Activated CD8-positive, alpha-beta memory T cell treated with anti-CD3 and anti-CD28 coated beads, Interleukin-2, amount 10 ng/mL, durations not matched to agents 7 days and 5 days (primary cell): ENCODE measurements at regions not wholly inside any gene's neighbourhood (a gene's known extent, or its start where the extent isn't known, plus 50 kb on each side); places are given as distances from the start of the nearest gene placed in this dataset.

Source experiments
- ATAC-seq: fragments of 150-1000 bp; cut with Tn5 transposase; one replicate; pipeline ENCODE4 v1.10.0; 2021; ENCODE audit warnings: moderate library complexity
- CTCF ChIA-PET: fragments of 350-600 bp; sonication (Branson Sonifier 250); formaldehyde crosslinking; loops from one replicate; lab custom pipeline; 2021; ENCODE audit warnings: antibody characterized with exemption; lab: Charles Lee
- DNase-seq: peaks from one replicate; pipeline ENCODE4 v3.0.0-alpha.2; 2020
- H3K27ac Mint-ChIP-seq: one replicate; pipeline ENCODE4 v1.8.0; 2021; ENCODE audit warnings: mild to moderate bottlenecking, mixed read lengths
- H3K27me3 Mint-ChIP-seq: one replicate; pipeline ENCODE4 v1.8.0; 2021; ENCODE audit warnings: mixed read lengths
- H3K36me3 Mint-ChIP-seq: one replicate; pipeline ENCODE4 v1.8.0; 2021; ENCODE audit warnings: mild to moderate bottlenecking, mixed read lengths
- H3K4me1 Mint-ChIP-seq: one replicate; pipeline ENCODE4 v1.8.0; 2021; ENCODE audit warnings: mixed read lengths
- H3K4me3 Mint-ChIP-seq: one replicate; pipeline ENCODE4 v1.8.0; 2021; ENCODE audit warnings: mild to moderate bottlenecking, moderate library complexity, mixed read lengths
- H3K9me3 Mint-ChIP-seq: one replicate; pipeline ENCODE4 v1.8.0; 2022; ENCODE audit warnings: low read depth, mixed read lengths

GRCh38 chr11:36724742-36725385, 126.8 kb upstream of the RAG2 start:
- H3K27me3 Mint-ChIP-seq = peaks cover 6% of the 10 kb centered on the region
- CTCF ChIA-PET = no interaction called here
- no peak overlapping the region for H3K27ac Mint-ChIP-seq
- ATAC-seq (no peak), DNase-seq (no peak)
- no peaks in the 10 kb centered on the region for H3K36me3 Mint-ChIP-seq
- H3K4me3 Mint-ChIP-seq = no peak overlapping the region
- H3K4me1 Mint-ChIP-seq = no peaks in the 10 kb centered on the region
- no peaks in the 10 kb centered on the region for H3K9me3 Mint-ChIP-seq

- ATAC-seq = no peak
- Mint-ChIP-seq H3K36me3 (no peaks in the 10 kb centered on the region), H3K4me3 (no peak overlapping the region), H3K27me3 (peaks cover 13% of the 10 kb centered on the region), H3K9me3 (no peaks in the 10 kb centered on the region), H3K27ac (no peak overlapping the region), H3K4me1 (no peaks in the 10 kb centered on the region)
- CTCF ChIA-PET = no interaction called here
- no peak for DNase-seq
These were observed 124.4 kb upstream of the RAG2 start for GRCh38 chr11:36722421-36722820.

GRCh38 chr11:36719358-36720107, 121.5 kb upstream of the RAG2 start:
- no peak for DNase-seq
- Mint-ChIP-seq H3K9me3 (no peaks in the 10 kb centered on the region), H3K27me3 (peaks cover 11% of the 10 kb centered on the region), H3K27ac (no peak overlapping the region), H3K4me1 (no peaks in the 10 kb centered on the region), H3K36me3 (no peaks in the 10 kb centered on the region), H3K4me3 (no peak overlapping the region)
- CTCF ChIA-PET = interaction anchor here (1.4 kb wide), 1 partner anchor 17 kb away, joined by 3 read pairs; no protein-coding TSS in a partner anchor
- ATAC-seq = no peak

GRCh38 chr11:36718451-36718850, 120.4 kb upstream of the RAG2 start:
- H3K9me3 Mint-ChIP-seq = no peaks in the 10 kb centered on the region
- ATAC-seq = no peak
- CTCF ChIA-PET = interaction anchor here (0.6 to 1.6 kb wide), 3 partner anchors 16 to 28 kb away, joined by 3 read pairs; no protein-coding TSS in a partner anchor

GRCh38 chr11:36713715-36714114, 115.7 kb upstream of the RAG2 start:
- CTCF ChIA-PET = interaction anchor here (1.0 to 1.1 kb wide), 2 partner anchors 20 to 33 kb away, joined by 3 to 4 read pairs; no protein-coding TSS in a partner anchor

More at GRCh38 chr11:36718451-36718850, 120.4 kb upstream of the RAG2 start:
- no peak overlapping the region for H3K27ac Mint-ChIP-seq
- no peaks in the 10 kb centered on the region for H3K36me3 Mint-ChIP-seq
- H3K4me3 Mint-ChIP-seq = no peak overlapping the region
- no peak for DNase-seq
- no peaks in the 10 kb centered on the region for H3K4me1 Mint-ChIP-seq
- peaks cover 11% of the 10 kb centered on the region for H3K27me3 Mint-ChIP-seq

GRCh38 chr11:36711104-36711825, 113.2 kb upstream of the RAG2 start:
- CTCF ChIA-PET = interaction anchor here (0.9 to 1.4 kb wide), 3 partner anchors 32 to 147 kb away, joined by 3 to 5 read pairs (median 4); no protein-coding TSS in a partner anchor
- Mint-ChIP-seq H3K27ac (no peak overlapping the region), H3K27me3 (peaks cover 19% of the 10 kb centered on the region), H3K9me3 (no peaks in the 10 kb centered on the region), H3K36me3 (no peaks in the 10 kb centered on the region), H3K4me1 (no peaks in the 10 kb centered on the region), H3K4me3 (no peak overlapping the region)
- ATAC-seq (no peak), DNase-seq (no peak)

More at GRCh38 chr11:36713715-36714114, 115.7 kb upstream of the RAG2 start:
- no peak for DNase-seq
- H3K27ac Mint-ChIP-seq = no peak overlapping the region
- H3K4me3 Mint-ChIP-seq = no peak overlapping the region
- no peaks in the 10 kb centered on the region for H3K9me3 Mint-ChIP-seq
- ATAC-seq = no peak
- no peaks in the 10 kb centered on the region for H3K36me3 Mint-ChIP-seq
- H3K27me3 Mint-ChIP-seq = peaks cover 20% of the 10 kb centered on the region
- H3K4me1 Mint-ChIP-seq = no peaks in the 10 kb centered on the region
